SK-N-SH (cell line): ENCODE measurements at regions not wholly inside any gene's neighbourhood (a gene's known extent, or its start where the extent isn't known, plus 50 kb on each side); places are given as distances from the start of the nearest gene placed in this dataset.

ENCODE experiments used
- CHD2 ChIP-seq: fragments of 150-350 bp; IDR thresholded peaks from 2 replicates; pipeline ENCODE4 v1.6.1; 2018; ENCODE audit warnings: low read length; ENCODE audit not compliant: partially characterized antibody
- EP300 ChIP-seq, 2 experiments: IDR thresholded peaks; 2 replicates each; pipeline versions ENCODE4 v1.4.0 to v1.6.1; 2012; ENCODE audit warnings: borderline replicate concordance in 1 of 2, low read depth in 1 of 2, low read length in 1 of 2
- RAD21 ChIP-seq: IDR thresholded peaks from 2 replicates; pipeline ENCODE4 v1.6.1; 2012; ENCODE audit warnings: mild to moderate bottlenecking, low read length

DNA sequence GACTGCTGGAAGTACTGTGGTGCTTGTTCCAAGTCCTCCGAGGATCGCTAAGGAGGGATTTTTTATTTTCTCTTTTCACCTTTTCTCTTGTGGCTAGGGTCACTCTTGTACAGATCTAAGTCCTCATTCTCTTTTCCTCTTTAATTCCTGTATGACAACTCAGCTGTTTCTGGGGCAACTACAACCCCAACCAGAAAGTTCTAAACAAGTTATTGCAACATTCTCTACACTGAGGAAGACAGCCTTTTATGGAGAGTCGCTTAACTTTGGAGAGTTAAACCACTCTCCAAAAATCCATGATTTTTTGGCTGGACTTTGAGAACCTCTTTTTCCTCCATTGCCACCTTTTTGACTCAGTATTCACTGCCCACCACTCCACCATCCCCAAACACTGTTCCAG lies 74.0 kb upstream of the SESTD1 start:
- TF ChIP-seq CHD2 (no peak), EP300 (IDR thresholded peaks at IDR 0.05; ENCODE audit: borderline replicate concordance in 1 of 2, low read depth in 1 of 2, low read length in 1 of 2) (no peak), RAD21 (no peak)
